Common myeloid progenitor, CD34-positive (primary cell): ENCODE measurements at regions not wholly inside any gene's neighbourhood (a gene's known extent, or its start where the extent isn't known, plus 50 kb on each side); places are given as distances from the start of the nearest gene placed in this dataset.
"Not testable (repeated sequence)": the region's sequence is repeated elsewhere in the genome, so short reads cannot be mapped to it uniquely, and the experiment has no call there.

Source experiments
- CTCF ChIA-PET: fragments of 350-600 bp; sonication (Branson Sonifier 250); formaldehyde crosslinking; loops from one replicate; lab custom pipeline; 2021; ENCODE audit warnings: antibody characterized with exemption; lab: Charles Lee
- POLR2A ChIA-PET: fragments of 350-600 bp; sonication (Branson Sonifier 250); formaldehyde crosslinking; loops from one replicate; lab custom pipeline; 2021; ENCODE audit warnings: antibody characterized with exemption; lab: Charles Lee
- DNase-seq, 3 donors: peaks; one replicate each; pipeline versions ENCODE4 v3.0.0 to v3.0.0-alpha.2; 2013
- H3K27ac ChIP-seq, 2 experiments: 1 replicate in 1 of 2; 2 replicates in 1 of 2; pipeline ENCODE4 v1.7.0; 2013; ENCODE audit warnings: inconsistent platforms in 2 of 2, low read length in 2 of 2, mild to moderate bottlenecking in 2 of 2, low read depth in 1 of 2, moderate library complexity in 1 of 2; ENCODE audit not compliant: severe bottlenecking in 2 of 2, insufficient read depth in 1 of 2, poor library complexity in 1 of 2
- H3K27me3 ChIP-seq, 5 experiments: replicated peaks in 2 of 5; 1 replicate in 3 of 5; 2 replicates in 2 of 5; pipeline versions ENCODE4 v1.6.1 to v1.7.0; 2013; ENCODE audit warnings: low read length in 4 of 5, mild to moderate bottlenecking in 2 of 5, moderate library complexity in 2 of 5, inconsistent platforms in 1 of 5; ENCODE audit not compliant: insufficient read depth in 5 of 5, control insufficient read depth in 4 of 5
- H3K36me3 ChIP-seq, 4 experiments: 1 replicate in 2 of 4; 2 replicates in 2 of 4; pipeline versions ENCODE4 v1.6.1 to v1.7.0; 2013; ENCODE audit warnings: low read length in 3 of 4, control low read depth in 1 of 4, mild to moderate bottlenecking in 1 of 4; ENCODE audit not compliant: control insufficient read depth in 4 of 4, insufficient read depth in 4 of 4
- H3K4me1 ChIP-seq, 4 experiments: 1 replicate in 3 of 4; 2 replicates in 1 of 4; pipeline versions ENCODE4 v1.6.1 to v1.7.1; 2013; ENCODE audit warnings: low read length in 3 of 4, mild to moderate bottlenecking in 3 of 4, control low read depth in 1 of 4, inconsistent platforms in 1 of 4, moderate library complexity in 1 of 4; ENCODE audit not compliant: control insufficient read depth in 4 of 4, insufficient read depth in 4 of 4; ENCODE audit errors: control extremely low read depth in 1 of 4
- H3K4me3 ChIP-seq, 7 experiments: 1 replicate in 4 of 7; 2 replicates in 3 of 7; pipeline versions ENCODE4 v1.5.1 to v1.7.0; 2013; ENCODE audit warnings: mild to moderate bottlenecking in 7 of 7, low read length in 6 of 7, moderate library complexity in 6 of 7, inconsistent platforms in 2 of 7, low read depth in 2 of 7, control low read depth in 1 of 7; ENCODE audit not compliant: insufficient read depth in 4 of 7, control insufficient read depth in 1 of 7; ENCODE audit errors: extremely low read depth in 1 of 7
- H3K9me3 ChIP-seq, 5 experiments: 1 replicate in 4 of 5; 2 replicates in 1 of 5; pipeline versions ENCODE4 v1.6.1 to v1.7.1; 2013; ENCODE audit warnings: low read length in 4 of 5, mild to moderate bottlenecking in 2 of 5, inconsistent platforms in 1 of 5, low read depth in 1 of 5, moderate library complexity in 1 of 5; ENCODE audit not compliant: control insufficient read depth in 4 of 5, insufficient read depth in 2 of 5; ENCODE audit errors: control extremely low read depth in 1 of 5
- WGBS: methylation state at CpG from one replicate; pipeline ENCODE4 v1.1.5; 2013; ENCODE audit not compliant: insufficient coverage; 5-methylcytosine and 5-hydroxymethylcytosine counted together

DNA sequence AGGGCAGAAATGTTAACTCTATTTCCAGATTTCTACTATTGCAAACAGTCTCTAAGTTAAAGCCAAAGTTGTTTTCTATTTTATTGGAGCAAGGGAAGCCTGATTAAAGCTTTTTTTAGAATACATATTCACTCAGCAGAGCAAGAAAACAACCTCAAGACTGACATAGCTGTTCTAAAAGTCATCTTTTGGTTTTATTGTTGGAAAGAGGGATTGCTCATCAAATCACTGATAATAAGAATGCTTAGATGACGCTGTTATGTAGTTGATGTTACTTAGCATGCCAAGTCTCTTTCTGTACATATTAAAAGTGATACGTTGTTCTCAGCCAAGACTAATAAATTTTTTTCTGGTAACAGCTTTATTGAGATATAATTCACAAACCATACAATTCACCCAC is 172.6 kb upstream of the LAMA2 start:
- WGBS = no CpG with 5 or more reads among the region's 2 CpGs
- no peaks in the 10 kb centered on the region for H3K36me3 ChIP-seq
- no peak overlapping the region for H3K27ac ChIP-seq
- no peaks in the 10 kb centered on the region for H3K4me1 ChIP-seq
- no peak for DNase-seq
- ChIA-PET CTCF (no interaction called here), POLR2A (no interaction called here)
- no peaks in the 10 kb centered on the region for H3K27me3 ChIP-seq
- H3K9me3 ChIP-seq = no peaks in the 10 kb centered on the region
- H3K4me3 ChIP-seq = no peak overlapping the region

- 100% methylated on average over 1 of the region's 4 CpGs for WGBS
- no peak for DNase-seq
- H3K27ac ChIP-seq = no peak overlapping the region
- no peaks in the 10 kb centered on the region for H3K9me3 ChIP-seq
- no peaks in the 10 kb centered on the region for H3K27me3 ChIP-seq
- no peaks in the 10 kb centered on the region for H3K36me3 ChIP-seq
- no peaks in the 10 kb centered on the region for H3K4me1 ChIP-seq
- POLR2A ChIA-PET = no interaction called here
- no peak overlapping the region for H3K4me3 ChIP-seq
- CTCF ChIA-PET = no interaction called here
Observed at GRCh38 chr6:128704601-128705000, 178.3 kb upstream of the LAMA2 start.

- H3K4me1 ChIP-seq, H3K9me3 ChIP-seq, H3K27me3 ChIP-seq, DNase-seq, H3K36me3 ChIP-seq, POLR2A ChIA-PET, H3K27ac ChIP-seq, CTCF ChIA-PET, H3K4me3 ChIP-seq: not testable (repeated sequence)
- WGBS = 93% methylated on average over 2 of the region's 3 CpGs
Observed at GRCh38 chr6:128703794-128704193, 179.1 kb upstream of the LAMA2 start.

DNA sequence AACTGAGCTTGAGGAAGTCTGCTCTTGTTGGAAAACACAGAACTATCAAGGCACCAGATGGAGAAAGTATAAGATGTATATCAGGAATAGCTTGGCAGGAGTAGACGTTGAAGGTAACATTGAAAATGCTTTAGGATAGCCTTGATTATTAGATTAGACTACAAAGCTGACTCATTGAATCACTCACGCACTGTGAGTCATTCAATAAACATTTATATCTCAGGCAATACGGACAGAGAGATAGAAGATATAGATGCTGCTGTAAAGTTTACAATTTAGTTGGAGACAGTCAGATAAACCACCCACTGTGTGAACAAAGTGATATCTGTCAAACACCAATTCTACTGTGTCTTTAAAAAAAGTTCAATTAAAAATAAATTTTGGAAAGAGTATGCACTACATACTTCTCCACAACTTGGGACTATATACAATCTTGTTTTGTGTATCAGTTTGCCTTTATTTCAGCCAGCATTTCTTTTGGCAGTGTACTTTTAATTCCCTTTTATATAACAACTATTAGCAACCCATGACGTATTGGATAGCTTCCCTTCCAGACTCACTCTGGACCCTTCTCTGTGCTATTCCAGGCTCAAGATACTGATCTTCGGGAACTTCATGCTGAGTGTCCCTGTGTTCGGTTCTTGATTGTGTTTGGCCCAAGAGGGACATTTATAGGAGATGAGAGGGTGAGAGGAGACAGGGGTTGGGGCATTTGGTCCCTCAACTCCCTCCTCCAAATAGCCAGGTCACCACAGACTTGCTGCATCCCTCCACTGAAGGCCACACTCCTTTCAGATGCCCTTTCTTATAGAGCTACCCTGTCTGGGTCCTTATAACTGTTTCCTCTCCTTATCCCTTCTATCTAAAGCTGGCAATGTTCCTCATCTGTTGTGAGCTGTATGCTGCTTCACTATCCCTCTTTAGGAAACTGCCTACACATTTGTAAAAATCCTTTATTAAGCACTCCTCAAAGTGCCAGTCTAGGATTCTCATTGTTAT is 176.6 kb upstream of the PTPRK start:
- no peaks in the 10 kb centered on the region for H3K36me3 ChIP-seq
- no peaks in the 10 kb centered on the region for H3K9me3 ChIP-seq
- no CpG with 5 or more reads among the region's 6 CpGs for WGBS
- H3K27me3 ChIP-seq = no peaks in the 10 kb centered on the region
- ChIA-PET CTCF (no interaction called here), POLR2A (no interaction called here)
- H3K4me3 ChIP-seq = no peak overlapping the region
- no peak for DNase-seq
- H3K27ac ChIP-seq = no peak overlapping the region
- no peaks in the 10 kb centered on the region for H3K4me1 ChIP-seq

DNA sequence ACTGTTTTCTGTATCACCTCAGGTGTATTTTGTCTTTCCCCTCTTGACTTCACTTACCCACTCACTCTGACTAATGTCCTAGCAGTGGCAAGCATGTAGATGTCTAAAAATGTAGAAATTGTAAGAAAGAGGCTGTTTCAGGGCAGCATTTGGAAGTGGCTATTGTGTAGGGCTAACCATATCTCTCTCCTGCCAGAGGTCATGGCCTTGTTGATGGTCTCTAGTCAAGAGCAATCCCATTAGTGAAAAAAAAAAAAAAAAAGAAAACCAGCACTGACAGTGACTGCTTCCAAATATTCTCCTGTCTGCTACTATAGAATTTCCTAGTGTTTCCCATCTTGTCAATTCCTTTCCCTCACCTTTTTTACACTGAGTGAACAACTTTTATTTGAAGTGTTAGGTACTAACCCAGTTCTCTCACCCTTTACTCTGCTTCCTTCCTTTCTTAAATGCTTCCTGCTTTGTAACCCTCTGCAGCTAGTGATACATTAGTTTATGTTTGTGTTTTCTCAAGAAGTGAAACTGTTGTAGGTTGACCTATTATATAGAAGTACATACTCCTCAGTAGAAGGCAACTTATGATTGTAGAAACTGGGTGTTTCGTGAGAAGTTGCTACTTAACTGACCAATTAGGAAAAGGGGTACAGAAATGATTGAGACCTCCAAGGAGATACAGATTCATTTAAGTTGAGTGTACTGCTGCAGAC is 174.1 kb upstream of the PTPRK start:
- no peak for DNase-seq
- Histone ChIP-seq H3K36me3 (no peaks in the 10 kb centered on the region), H3K4me3 (no peak overlapping the region), H3K27me3 (no peaks in the 10 kb centered on the region), H3K9me3 (no peaks in the 10 kb centered on the region), H3K4me1 (no peaks in the 10 kb centered on the region), H3K27ac (no peak overlapping the region)
- WGBS = 100% methylated on average over 1 of the region's 1 CpG
- CTCF ChIA-PET = no interaction called here
- POLR2A ChIA-PET = no interaction called here

GRCh38 chr6:128690063-128690462 is 169.7 kb upstream of the PTPRK start:
- no peak for DNase-seq
- ChIA-PET POLR2A (no interaction called here), CTCF (no interaction called here)
- Histone ChIP-seq H3K9me3 (no peaks in the 10 kb centered on the region), H3K27me3 (no peaks in the 10 kb centered on the region), H3K36me3 (no peaks in the 10 kb centered on the region), H3K4me1 (no peaks in the 10 kb centered on the region), H3K4me3 (no peak overlapping the region), H3K27ac (no peak overlapping the region)
- no CpG with 5 or more reads among the region's 3 CpGs for WGBS

GRCh38 chr6:128686084-128686483 is 165.7 kb upstream of the PTPRK start:
- CTCF ChIA-PET = no interaction called here
- no peaks in the 10 kb centered on the region for H3K9me3 ChIP-seq
- POLR2A ChIA-PET = no interaction called here
- no peaks in the 10 kb centered on the region for H3K36me3 ChIP-seq
- no peak for DNase-seq
- peaks cover 0 to 2% (median 0%) of the 10 kb centered on the region in 5 experiments for H3K27me3 ChIP-seq
- H3K27ac ChIP-seq = no peak overlapping the region
- H3K4me3 ChIP-seq = no peak overlapping the region
- no peaks in the 10 kb centered on the region for H3K4me1 ChIP-seq
